Urinary bladder (tissue), 3 donors: ENCODE measurements at regions not wholly inside any gene's neighbourhood (a gene's known extent, or its start where the extent isn't known, plus 50 kb on each side); places are given as distances from the start of the nearest gene placed in this dataset.

ENCODE experiments used
- DNase-seq: peaks from one replicate; pipeline ENCODE4 v3.0.0-alpha.2; 2015; ENCODE audit errors: extremely low spot score
- H3K27ac ChIP-seq: one replicate; pipeline ENCODE4 v1.5.1; 2013; ENCODE audit warnings: low read depth, mild to moderate bottlenecking, moderate library complexity
- H3K36me3 ChIP-seq: one replicate; pipeline ENCODE4 v1.6.1; 2013; ENCODE audit warnings: mild to moderate bottlenecking, moderate library complexity; ENCODE audit not compliant: insufficient read depth
- H3K4me1 ChIP-seq: one replicate; pipeline ENCODE4 v1.6.1; 2013; ENCODE audit warnings: mild to moderate bottlenecking, moderate library complexity; ENCODE audit not compliant: insufficient read depth
- H3K4me3 ChIP-seq: one replicate; pipeline ENCODE4 v1.5.1; 2013; ENCODE audit warnings: low read depth, low read length
- WGBS: extraction: QIAGEN DNeasy Blood & Tissue Kit; methylation state at CpG from one replicate; pipeline ENCODE4 v1.1.7; 2013; 5-methylcytosine and 5-hydroxymethylcytosine counted together
- donor health status: healthy with polysubstance abuse.
- donor health status: healthy.

GRCh38 chr22:48335442-48336139 is 1492.1 kb downstream of the BRD1 start:
- DNase-seq: no peak
- 76% methylated on average over 8 of the region's 8 CpGs for WGBS
- Histone ChIP-seq H3K27ac (no peak overlapping the region), H3K4me3 (no peak overlapping the region), H3K36me3 (no peaks in the 10 kb centered on the region), H3K4me1 (no peaks in the 10 kb centered on the region)

GRCh38 chr22:48334971-48335370 is 1492.7 kb downstream of the BRD1 start:
- Histone ChIP-seq H3K36me3 (no peaks in the 10 kb centered on the region), H3K4me3 (no peak overlapping the region), H3K4me1 (no peaks in the 10 kb centered on the region), H3K27ac (no peak overlapping the region)
- 85% methylated on average over 10 of the region's 10 CpGs for WGBS
- DNase-seq: no peak

- 93% methylated on average over 40 of the region's 40 CpGs for WGBS
- Histone ChIP-seq H3K4me3 (no peak overlapping the region), H3K36me3 (no peaks in the 10 kb centered on the region), H3K27ac (no peak overlapping the region), H3K4me1 (no peaks in the 10 kb centered on the region)
- DNase-seq: no peak
Observed at GRCh38 chr22:48333816-48334735, 1493.6 kb downstream of the BRD1 start.

GRCh38 chr22:48333323-48333763 is 1494.3 kb downstream of the BRD1 start:
- Histone ChIP-seq H3K27ac (no peak overlapping the region), H3K36me3 (no peaks in the 10 kb centered on the region), H3K4me3 (no peak overlapping the region), H3K4me1 (no peaks in the 10 kb centered on the region)
- no peak for DNase-seq
- 92% methylated on average over 20 of the region's 20 CpGs for WGBS

GRCh38 chr22:48332438-48333322 is 1495.0 kb downstream of the BRD1 start:
- no peak for DNase-seq
- WGBS: 85% methylated on average over 32 of the region's 32 CpGs
- Histone ChIP-seq H3K36me3 (no peaks in the 10 kb centered on the region), H3K4me3 (no peak overlapping the region), H3K4me1 (no peaks in the 10 kb centered on the region), H3K27ac (no peak overlapping the region)

GRCh38 chr22:48331691-48332220 is 1495.9 kb downstream of the BRD1 start:
- no peak overlapping the region for H3K27ac ChIP-seq
- no peaks in the 10 kb centered on the region for H3K4me1 ChIP-seq
- no peaks in the 10 kb centered on the region for H3K36me3 ChIP-seq
- DNase-seq: no peak
- 76% methylated on average over 12 of the region's 12 CpGs for WGBS
- no peak overlapping the region for H3K4me3 ChIP-seq

- H3K4me3 ChIP-seq: no peak overlapping the region
- no peak overlapping the region for H3K27ac ChIP-seq
- no peaks in the 10 kb centered on the region for H3K36me3 ChIP-seq
- no peak for DNase-seq
- no peaks in the 10 kb centered on the region for H3K4me1 ChIP-seq
- 80% methylated on average over 9 of the region's 9 CpGs for WGBS
Observed at GRCh38 chr22:48331266-48331665, 1496.4 kb downstream of the BRD1 start.

- DNase-seq: no peak
- Histone ChIP-seq H3K4me1 (no peaks in the 10 kb centered on the region), H3K27ac (no peak overlapping the region), H3K4me3 (no peak overlapping the region), H3K36me3 (no peaks in the 10 kb centered on the region)
- 89% methylated on average over 11 of the region's 11 CpGs for WGBS
Observed at GRCh38 chr22:48327721-48328120, 1500.0 kb downstream of the BRD1 start.

GRCh38 chr22:48323746-48324145 is 1503.9 kb downstream of the BRD1 start:
- H3K36me3 ChIP-seq: no peaks in the 10 kb centered on the region
- no peak for DNase-seq
- 94% methylated on average over 7 of the region's 7 CpGs for WGBS
- no peak overlapping the region for H3K27ac ChIP-seq
- H3K4me3 ChIP-seq: no peak overlapping the region
- no peaks in the 10 kb centered on the region for H3K4me1 ChIP-seq

- Histone ChIP-seq H3K4me1 (no peaks in the 10 kb centered on the region), H3K4me3 (no peak overlapping the region), H3K27ac (no peak overlapping the region), H3K36me3 (no peaks in the 10 kb centered on the region)
- 92% methylated on average over 2 of the region's 2 CpGs for WGBS
- no peak for DNase-seq
Observed at GRCh38 chr22:48322907-48323306, 1504.8 kb downstream of the BRD1 start.

- Histone ChIP-seq H3K27ac (no peak overlapping the region), H3K4me3 (no peak overlapping the region), H3K36me3 (no peaks in the 10 kb centered on the region), H3K4me1 (no peaks in the 10 kb centered on the region)
- DNase-seq: no peak
- 85% methylated on average over 9 of the region's 9 CpGs for WGBS
Observed at GRCh38 chr22:48321986-48322545, 1505.6 kb downstream of the BRD1 start.

GRCh38 chr22:48320683-48321451 is 1506.8 kb downstream of the BRD1 start:
- no peaks in the 10 kb centered on the region for H3K36me3 ChIP-seq
- WGBS: 47% methylated on average over 18 of the region's 18 CpGs
- DNase-seq: peak; percentile 77
- no peak overlapping the region for H3K4me3 ChIP-seq
- H3K4me1 ChIP-seq: no peaks in the 10 kb centered on the region
- H3K27ac ChIP-seq: no peak overlapping the region
